SJSA1 (cell line): ENCODE measurements at regions not wholly inside any gene's neighbourhood (a gene's known extent, or its start where the extent isn't known, plus 50 kb on each side); places are given as distances from the start of the nearest gene placed in this dataset.
A peak's percentile ranks its signal among the peaks of the same experiment; 100 is the strongest.

Source experiments
- DNase-seq, 2 experiments: peaks; one replicate each; pipeline ENCODE4 v3.0.0-alpha.2; 2015 to 2020; ENCODE audit warnings: low spot score in 2 of 2, low read depth in 1 of 2
- H3K27ac ChIP-seq: fragments of 250-450 bp; sonication (Bioruptor Pico); 2 replicates; pipeline ENCODE4 v1.5.1; 2020; ENCODE audit warnings: mild to moderate bottlenecking, moderate library complexity
- H3K27me3 ChIP-seq: fragments of 250-450 bp; sonication (Bioruptor Pico); replicated peaks from 2 replicates; pipeline ENCODE4 v1.5.1; 2020; ENCODE audit warnings: mild to moderate bottlenecking, moderate library complexity
- H3K36me3 ChIP-seq: fragments of 250-450 bp; sonication (Bioruptor Pico); 2 replicates; pipeline ENCODE4 v1.5.1; 2020; ENCODE audit warnings: mild to moderate bottlenecking
- H3K4me1 ChIP-seq: fragments of 250-450 bp; sonication (Bioruptor Pico); replicated peaks from 2 replicates; pipeline ENCODE4 v1.6.1; 2021; ENCODE audit warnings: mild to moderate bottlenecking
- H3K4me3 ChIP-seq: fragments of 250-450 bp; sonication (Bioruptor Pico); 2 replicates; pipeline ENCODE4 v1.5.1; 2020; ENCODE audit warnings: mild to moderate bottlenecking
- H3K9me3 ChIP-seq: fragments of 250-450 bp; sonication (Bioruptor Pico); replicated peaks from 2 replicates; pipeline ENCODE4 v1.5.1; 2020; ENCODE audit warnings: mild to moderate bottlenecking

DNA sequence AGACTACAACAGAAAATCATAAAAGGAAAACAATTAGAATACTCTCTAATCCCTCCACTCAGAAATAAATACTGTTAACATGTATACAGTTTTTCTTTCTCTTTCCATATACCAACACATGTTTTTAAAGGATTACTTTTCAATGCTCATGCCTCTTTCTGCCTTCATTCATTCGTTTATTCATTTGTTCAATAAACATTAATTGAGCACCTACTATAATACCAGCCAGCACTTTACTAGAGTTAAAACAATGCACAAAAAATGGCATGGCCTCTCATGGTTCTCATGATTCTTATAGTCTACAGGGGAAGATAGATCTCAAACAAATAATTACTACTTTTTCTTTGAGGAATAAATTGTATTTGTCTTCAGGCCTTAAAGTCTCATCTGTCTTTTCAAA is 70.3 kb upstream of the RIPOR2 start:
- no peaks in the 10 kb centered on the region for H3K36me3 ChIP-seq
- no peak for DNase-seq
- peaks cover 6% of the 10 kb centered on the region for H3K4me1 ChIP-seq
- no peaks in the 10 kb centered on the region for H3K27me3 ChIP-seq
- no peak overlapping the region for H3K27ac ChIP-seq
- no peak overlapping the region for H3K4me3 ChIP-seq
- no peaks in the 10 kb centered on the region for H3K9me3 ChIP-seq

DNA sequence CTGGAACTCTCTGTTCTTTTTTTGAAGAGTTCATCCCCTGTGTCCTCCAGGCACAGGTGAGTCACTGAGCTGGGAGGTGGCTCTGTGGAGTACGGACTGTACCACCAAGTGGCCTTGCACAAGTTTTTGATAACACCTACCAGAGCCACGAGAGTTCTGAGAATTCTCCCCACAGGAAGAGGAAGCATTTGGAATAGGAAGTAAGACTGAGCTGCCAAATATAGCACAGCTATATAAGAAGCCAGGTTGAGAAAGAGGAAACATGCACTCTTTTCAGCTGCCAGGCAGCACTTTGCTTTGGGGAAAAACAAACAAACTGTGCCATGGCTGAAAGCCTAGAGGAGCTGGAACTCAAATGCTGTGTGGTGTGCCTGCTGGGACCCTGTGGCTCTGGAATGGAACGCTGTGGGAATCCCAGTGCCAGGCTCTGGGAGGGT is 70.8 kb upstream of the RIPOR2 start:
- no peaks in the 10 kb centered on the region for H3K36me3 ChIP-seq
- H3K4me1 ChIP-seq = peaks cover 11% of the 10 kb centered on the region
- H3K9me3 ChIP-seq = no peaks in the 10 kb centered on the region
- H3K27me3 ChIP-seq = no peaks in the 10 kb centered on the region
- H3K4me3 ChIP-seq = no peak overlapping the region
- DNase-seq = no peak
- H3K27ac ChIP-seq = no peak overlapping the region

DNA sequence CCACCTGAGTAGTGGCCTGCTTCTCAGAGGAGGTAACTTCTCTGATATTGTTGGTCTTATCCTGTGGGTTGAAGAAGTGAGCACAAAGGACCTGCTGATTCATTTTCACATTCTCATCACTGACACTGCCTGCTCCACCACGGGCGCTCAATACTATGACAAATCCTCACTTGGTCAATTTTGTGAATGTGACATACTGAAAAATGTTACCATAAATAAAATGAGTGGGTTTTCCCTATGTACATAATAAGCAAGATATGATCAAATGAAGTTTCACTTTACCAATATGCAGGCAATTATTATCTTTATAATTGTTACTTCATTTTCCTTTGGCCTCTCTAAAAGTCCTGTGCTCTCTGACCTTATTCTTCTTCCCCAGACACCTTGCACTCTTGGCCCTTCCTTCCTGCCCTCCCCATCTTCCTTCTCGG is 71.5 kb upstream of the RIPOR2 start:
- Histone ChIP-seq H3K27me3 (no peaks in the 10 kb centered on the region), H3K27ac (no peak overlapping the region), H3K36me3 (no peaks in the 10 kb centered on the region), H3K9me3 (no peaks in the 10 kb centered on the region), H3K4me3 (no peak overlapping the region), H3K4me1 (peaks cover 12% of the 10 kb centered on the region)
- no peak for DNase-seq

DNA sequence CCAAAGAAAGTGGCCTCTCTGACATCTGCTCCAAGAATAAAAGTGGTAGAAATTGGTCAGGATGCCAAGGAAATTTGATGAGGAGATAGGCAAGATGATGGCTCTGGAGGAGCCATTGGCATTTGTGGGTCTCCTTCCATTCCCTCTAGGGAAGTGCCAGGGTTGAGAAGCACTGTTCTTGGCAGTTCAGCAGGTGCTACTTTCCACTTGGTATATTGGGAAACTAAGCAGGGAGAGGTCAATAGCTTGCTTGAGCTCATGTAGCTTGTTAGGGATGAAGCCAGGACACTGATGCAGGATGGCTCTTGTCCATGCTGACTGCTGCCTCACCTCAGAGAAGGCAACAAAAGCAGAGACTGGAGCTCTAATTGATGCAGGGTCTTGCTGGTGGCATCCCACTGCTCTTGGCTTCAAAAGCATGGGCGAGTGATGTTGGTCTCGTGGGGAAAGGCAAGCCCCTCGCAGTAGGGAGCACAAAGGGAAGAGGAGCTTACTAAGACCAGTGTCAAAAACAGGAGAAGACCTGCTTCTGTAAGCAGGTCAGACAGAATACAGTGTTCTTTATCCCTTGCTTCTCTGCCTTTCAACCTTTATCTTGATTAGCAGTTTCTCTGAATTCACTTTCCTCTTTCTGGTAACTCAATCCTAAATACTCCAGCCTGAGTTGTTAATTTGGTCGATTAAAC is 73.1 kb upstream of the RIPOR2 start:
- Histone ChIP-seq H3K4me3 (no peak overlapping the region), H3K4me1 (peaks cover 12% of the 10 kb centered on the region), H3K36me3 (no peaks in the 10 kb centered on the region), H3K9me3 (no peaks in the 10 kb centered on the region), H3K27me3 (no peaks in the 10 kb centered on the region), H3K27ac (no peak overlapping the region)
- no peak for DNase-seq

DNA sequence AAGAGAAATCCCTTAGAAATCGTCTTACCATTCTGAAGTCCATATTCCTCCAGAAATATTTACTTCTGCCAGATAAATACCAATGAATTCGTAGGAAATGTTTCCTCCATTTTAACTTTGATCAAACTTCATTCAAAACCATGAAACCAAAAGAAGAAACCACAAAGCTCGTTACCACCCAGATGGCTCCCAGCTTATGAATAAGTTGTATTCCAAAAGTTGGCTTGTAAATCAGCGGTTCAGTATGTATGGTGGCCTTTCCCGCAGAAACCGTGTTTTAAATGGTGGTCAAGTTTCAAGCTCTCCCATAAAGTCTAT is 73.6 kb upstream of the RIPOR2 start:
- Histone ChIP-seq H3K9me3 (no peaks in the 10 kb centered on the region), H3K4me3 (no peak overlapping the region), H3K27me3 (no peaks in the 10 kb centered on the region), H3K27ac (no peak overlapping the region), H3K4me1 (peaks cover 12% of the 10 kb centered on the region), H3K36me3 (no peaks in the 10 kb centered on the region)
- no peak for DNase-seq

DNA sequence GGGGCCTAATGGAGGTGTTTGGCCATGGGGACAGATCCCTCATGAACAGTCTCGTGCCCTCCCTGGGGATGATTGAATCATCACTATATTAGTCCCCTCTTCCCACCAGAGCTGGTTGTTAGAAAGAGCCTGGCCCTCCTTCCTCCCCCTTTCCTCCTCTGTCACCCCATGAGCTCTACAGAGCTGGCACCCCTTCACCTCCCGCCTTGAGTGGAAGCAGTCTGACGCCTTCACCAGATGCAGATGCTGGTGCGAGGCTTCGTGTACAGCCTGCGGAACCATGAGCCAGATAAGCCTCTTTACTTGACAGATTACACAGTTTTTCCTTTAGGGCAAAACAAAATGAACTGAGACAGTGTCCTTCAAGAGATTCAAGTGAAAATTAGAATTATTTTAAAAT is 74.4 kb upstream of the RIPOR2 start:
- no peak overlapping the region for H3K4me3 ChIP-seq
- H3K4me1 ChIP-seq = peaks cover 12% of the 10 kb centered on the region
- no peak overlapping the region for H3K27ac ChIP-seq
- DNase-seq = no peak
- no peaks in the 10 kb centered on the region for H3K9me3 ChIP-seq
- H3K36me3 ChIP-seq = no peaks in the 10 kb centered on the region
- H3K27me3 ChIP-seq = no peaks in the 10 kb centered on the region

DNA sequence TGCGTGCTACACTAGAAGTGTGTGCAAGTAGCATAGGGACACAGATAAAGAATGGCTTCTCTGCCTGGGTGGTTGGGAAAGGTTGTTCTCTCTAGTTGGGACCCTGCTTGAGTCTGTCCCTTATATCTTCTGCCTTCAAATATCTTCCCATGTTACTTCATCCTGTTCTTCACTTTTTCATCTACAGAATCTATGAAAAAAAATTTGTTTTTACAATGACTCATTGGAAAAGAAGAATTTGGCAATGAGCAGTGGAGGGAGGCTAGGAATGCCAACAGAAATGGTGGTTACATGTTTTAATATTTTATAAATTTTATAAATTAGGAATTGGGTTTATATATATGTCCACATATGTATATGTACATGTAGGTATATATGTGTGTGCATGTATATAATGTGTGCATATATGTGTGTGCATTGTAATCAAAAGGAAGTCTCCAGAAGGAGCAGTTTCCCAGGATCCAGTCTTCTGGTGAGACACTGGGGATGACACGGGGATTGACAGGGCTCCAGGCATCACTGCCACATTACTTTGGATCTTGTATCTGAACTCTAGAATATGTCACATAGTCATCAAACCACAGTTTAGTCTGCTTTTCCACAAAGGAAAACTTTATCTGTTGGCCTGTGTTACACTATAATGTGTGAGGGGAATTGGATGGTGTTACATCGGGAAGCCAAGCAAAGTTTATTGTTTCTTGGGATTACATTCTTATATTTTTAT is 75.3 kb upstream of the RIPOR2 start:
- no peak overlapping the region for H3K27ac ChIP-seq
- peaks cover 14% of the 10 kb centered on the region for H3K4me1 ChIP-seq
- H3K4me3 ChIP-seq = no peak overlapping the region
- no peak for DNase-seq
- H3K9me3 ChIP-seq = no peaks in the 10 kb centered on the region
- H3K27me3 ChIP-seq = no peaks in the 10 kb centered on the region
- no peaks in the 10 kb centered on the region for H3K36me3 ChIP-seq

DNA sequence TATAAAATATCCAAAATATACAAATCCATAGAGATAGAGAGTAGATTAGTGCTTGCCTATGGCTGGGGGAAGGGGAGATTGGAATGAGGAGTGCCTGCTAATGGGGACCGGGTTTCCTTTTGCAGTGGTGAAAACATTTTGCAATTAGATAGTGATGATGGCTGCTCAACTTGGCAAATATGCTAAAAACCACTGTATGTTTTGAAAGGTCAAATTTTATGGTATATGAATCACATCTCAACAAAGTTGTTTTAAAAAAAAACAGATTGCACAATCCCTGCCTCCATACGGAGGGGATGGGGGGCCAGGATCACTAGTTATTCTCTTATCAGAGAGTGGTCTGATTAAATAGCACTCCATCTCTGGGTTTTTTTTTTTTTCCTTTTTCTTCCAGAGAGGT is 76.9 kb upstream of the RIPOR2 start:
- no peaks in the 10 kb centered on the region for H3K9me3 ChIP-seq
- peaks cover 18% of the 10 kb centered on the region for H3K4me1 ChIP-seq
- no peaks in the 10 kb centered on the region for H3K27me3 ChIP-seq
- H3K4me3 ChIP-seq = no peak overlapping the region
- H3K27ac ChIP-seq = no peak overlapping the region
- H3K36me3 ChIP-seq = no peaks in the 10 kb centered on the region
- no peak for DNase-seq

DNA sequence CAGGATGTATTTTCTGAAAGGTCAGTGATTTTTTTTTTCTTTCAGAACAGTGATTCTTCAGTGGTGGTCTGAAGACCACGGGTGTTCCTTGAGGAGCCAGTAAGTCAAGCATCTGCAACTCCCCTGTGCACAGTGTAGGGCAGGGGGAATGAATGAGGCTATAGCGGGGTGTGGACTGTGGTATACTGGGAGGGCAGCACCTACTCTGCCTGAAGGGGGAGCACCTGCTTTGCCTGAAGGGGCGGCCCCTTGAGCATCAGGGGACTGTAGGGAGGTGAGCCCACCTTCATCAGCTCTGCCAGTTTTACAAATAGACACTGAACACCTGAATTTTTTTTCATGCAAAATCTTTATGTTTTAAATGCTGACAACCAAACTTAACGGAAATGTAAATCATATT is 77.5 kb upstream of the RIPOR2 start:
- Histone ChIP-seq H3K36me3 (no peaks in the 10 kb centered on the region), H3K4me3 (no peak overlapping the region), H3K27ac (no peak overlapping the region), H3K4me1 (peaks cover 18% of the 10 kb centered on the region), H3K9me3 (no peaks in the 10 kb centered on the region), H3K27me3 (no peaks in the 10 kb centered on the region)
- DNase-seq = no peak

DNA sequence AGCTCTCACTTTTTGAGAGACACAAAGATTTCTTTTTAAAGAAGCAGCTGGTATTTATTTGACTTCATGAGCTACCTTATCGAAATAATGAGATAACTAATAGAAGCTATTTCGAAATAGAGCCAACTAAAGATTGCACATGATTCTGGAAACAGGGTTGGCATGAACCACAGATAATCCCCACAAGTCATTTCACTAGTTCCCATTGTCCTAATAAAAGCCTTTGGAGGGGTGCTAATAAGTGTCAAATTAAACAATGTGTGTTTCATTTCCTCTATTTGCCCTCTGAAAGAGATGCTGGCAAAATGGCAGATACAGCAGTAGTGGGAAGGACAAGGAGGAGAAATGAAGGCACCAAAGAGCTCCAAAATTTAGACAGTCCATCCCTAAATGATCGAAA is 78.6 kb upstream of the RIPOR2 start:
- Histone ChIP-seq H3K4me3 (no peak overlapping the region), H3K27ac (no peak overlapping the region), H3K4me1 (peaks cover 18% of the 10 kb centered on the region), H3K27me3 (no peaks in the 10 kb centered on the region), H3K36me3 (no peaks in the 10 kb centered on the region), H3K9me3 (no peaks in the 10 kb centered on the region)
- DNase-seq = no peak

DNA sequence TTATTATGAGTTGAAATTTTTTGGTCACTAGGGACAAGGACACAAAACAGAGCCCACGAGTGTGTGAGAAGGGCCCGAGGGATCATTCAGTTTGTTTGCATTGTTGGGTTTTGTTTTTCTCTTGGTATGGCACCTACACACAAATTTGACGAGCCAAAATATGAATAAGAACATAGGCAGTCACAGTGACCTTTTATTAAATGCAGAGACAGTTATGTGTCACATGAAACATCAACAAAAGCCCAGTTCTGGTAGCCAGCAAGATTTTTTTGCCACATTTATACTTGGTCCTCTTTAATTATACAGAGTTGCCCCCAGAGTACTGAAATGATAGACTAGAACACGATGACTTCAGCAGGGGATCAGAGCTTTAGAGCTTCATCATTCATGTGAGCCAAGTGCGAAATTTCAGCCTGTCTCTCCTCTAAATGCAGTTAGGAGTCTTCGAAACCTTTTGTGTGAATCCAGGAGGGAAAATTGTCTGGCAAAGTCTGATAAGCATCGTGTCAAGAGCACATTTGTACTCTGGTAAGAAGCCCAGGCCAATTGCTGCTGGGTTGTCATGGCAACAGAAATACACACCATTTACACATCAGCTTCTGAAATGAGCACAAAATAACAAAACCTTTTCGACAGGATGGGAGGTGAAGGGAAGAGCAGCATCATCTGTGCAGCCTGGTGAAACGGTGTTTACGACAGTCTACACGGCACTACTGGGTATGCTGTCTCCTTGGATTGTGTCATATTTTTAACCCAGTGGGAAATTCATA is 79.2 kb upstream of the RIPOR2 start:
- DNase-seq = no peak
- no peaks in the 10 kb centered on the region for H3K36me3 ChIP-seq
- no peak overlapping the region for H3K4me3 ChIP-seq
- no peaks in the 10 kb centered on the region for H3K27me3 ChIP-seq
- H3K27ac ChIP-seq = no peak overlapping the region
- peaks cover 18% of the 10 kb centered on the region for H3K4me1 ChIP-seq
- no peaks in the 10 kb centered on the region for H3K9me3 ChIP-seq

DNA sequence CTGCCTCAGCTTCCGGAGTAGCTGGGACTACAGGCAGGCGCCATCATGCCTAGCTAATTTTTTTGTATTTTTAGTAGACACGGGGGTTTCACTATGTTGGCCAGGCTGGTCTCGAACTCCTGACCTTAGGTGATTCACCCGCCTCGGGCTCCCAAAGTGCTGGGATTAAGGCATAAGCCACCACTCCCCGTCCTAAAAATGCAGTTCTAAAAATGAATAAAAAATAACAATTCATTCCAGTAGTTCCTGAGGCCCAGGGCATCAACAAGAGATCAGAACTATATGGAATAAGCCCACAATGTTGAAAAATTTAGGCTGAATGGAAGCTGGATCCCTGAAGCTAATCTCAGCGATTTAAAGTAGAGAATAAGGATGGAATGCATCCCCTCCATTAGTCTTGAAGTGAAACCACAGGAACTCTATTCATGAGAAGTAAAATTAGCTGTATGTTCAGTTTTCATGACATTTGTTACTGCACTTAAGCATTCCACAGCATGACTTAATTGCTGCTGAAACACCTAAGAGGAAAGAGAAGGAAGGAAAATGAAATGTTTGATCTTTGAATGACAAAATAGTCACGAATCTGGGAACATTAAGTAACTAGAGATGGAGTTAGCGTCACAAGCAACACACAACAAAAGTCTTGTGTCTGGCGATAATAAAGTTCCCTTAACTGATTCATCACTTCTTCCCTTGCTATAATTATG is 80.4 kb upstream of the RIPOR2 start:
- Histone ChIP-seq H3K27ac (no peak overlapping the region), H3K4me3 (no peak overlapping the region), H3K9me3 (no peaks in the 10 kb centered on the region), H3K27me3 (no peaks in the 10 kb centered on the region), H3K36me3 (no peaks in the 10 kb centered on the region), H3K4me1 (peaks cover 11% of the 10 kb centered on the region)
- peak in 1 of 2 experiments; percentile 15 for DNase-seq

DNA sequence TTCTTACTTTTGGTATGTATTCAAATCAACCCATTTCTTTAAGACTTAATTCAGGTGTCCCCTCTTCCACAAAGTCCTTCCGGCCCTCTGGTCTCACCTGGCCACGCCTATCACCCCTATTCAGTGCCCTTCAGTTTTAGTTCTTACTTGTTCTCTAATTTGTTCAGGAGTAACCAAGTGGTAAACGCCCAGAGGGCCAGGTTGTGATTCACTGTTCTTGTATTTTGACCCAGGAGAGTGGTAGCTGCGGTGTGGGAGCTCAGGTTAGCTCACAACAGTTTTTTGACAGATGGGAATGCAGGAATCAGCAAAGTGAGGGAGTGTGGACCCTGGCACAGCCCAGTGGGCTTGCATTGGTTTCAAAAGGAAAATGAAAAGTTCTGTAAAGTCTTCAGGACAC is 81.7 kb upstream of the RIPOR2 start:
- Histone ChIP-seq H3K4me3 (no peak overlapping the region), H3K9me3 (no peaks in the 10 kb centered on the region), H3K27ac (no peak overlapping the region), H3K36me3 (no peaks in the 10 kb centered on the region), H3K4me1 (peaks cover 5% of the 10 kb centered on the region), H3K27me3 (no peaks in the 10 kb centered on the region)
- DNase-seq = no peak
